GM19328 (cell line): ENCODE measurements at regions not wholly inside any gene's neighbourhood (a gene's known extent, or its start where the extent isn't known, plus 50 kb on each side); places are given as distances from the start of the nearest gene placed in this dataset.
"Not testable (repeated sequence)": the region's sequence is repeated elsewhere in the genome, so short reads cannot be mapped to it uniquely, and the experiment has no call there.

ENCODE experiments used
- ATAC-seq: cut with Tn5 transposase; IDR thresholded peaks from one replicate; pipeline ENCODE4 v1.9.1; 2021; ENCODE audit warnings: mild to moderate bottlenecking, moderate library complexity; ENCODE audit not compliant: unreplicated experiment

GRCh38 chr21:15453261-15453660 lies 276.5 kb upstream of the USP25 start:
- ATAC-seq: no peak

GRCh38 chr21:15453785-15454184 lies 276.0 kb upstream of the USP25 start:
- not testable (repeated sequence) for ATAC-seq

DNA sequence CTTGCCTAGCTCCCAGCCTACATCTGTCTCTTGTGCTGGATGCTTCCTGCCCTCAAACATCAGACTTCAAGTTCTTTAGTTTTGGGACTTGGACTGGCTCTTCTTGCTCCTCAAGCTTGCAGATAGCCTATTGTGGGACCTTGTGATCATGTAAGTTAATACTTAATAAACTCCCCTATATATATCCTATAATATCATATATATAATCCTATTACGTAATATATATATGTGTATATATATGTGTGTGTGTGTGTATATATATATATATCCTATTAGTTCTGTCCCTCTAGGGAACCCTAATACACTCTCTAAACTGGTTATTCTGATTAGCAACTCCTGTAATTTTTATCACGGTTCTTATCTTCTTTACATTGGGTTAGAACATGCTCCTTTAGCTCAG lies 274.9 kb upstream of the USP25 start:
- not testable (repeated sequence) for ATAC-seq

- no peak for ATAC-seq
Observed at GRCh38 chr21:15455819-15456462, 273.8 kb upstream of the USP25 start.

- ATAC-seq: no peak
Observed at GRCh38 chr21:15457965-15458364, 271.8 kb upstream of the USP25 start.

DNA sequence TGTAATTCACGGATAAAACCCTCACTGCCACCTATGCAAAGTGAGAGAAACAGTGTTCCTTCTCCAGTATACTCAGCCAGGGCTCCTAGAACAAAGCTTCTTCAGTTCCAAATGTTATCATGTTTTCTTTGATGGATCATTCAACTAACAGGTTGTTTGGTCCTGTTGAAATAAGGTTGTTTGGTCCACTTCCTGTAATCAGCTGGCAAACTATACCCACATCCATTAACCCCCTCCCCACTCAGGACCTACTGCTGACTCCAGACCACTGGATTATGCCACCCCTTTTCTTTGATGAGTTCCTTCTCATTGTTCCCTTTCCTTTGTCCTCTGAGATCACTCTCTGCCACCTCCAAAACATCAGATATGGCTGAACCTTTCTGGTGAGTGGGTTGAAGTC lies 267.7 kb upstream of the USP25 start:
- no peak for ATAC-seq

DNA sequence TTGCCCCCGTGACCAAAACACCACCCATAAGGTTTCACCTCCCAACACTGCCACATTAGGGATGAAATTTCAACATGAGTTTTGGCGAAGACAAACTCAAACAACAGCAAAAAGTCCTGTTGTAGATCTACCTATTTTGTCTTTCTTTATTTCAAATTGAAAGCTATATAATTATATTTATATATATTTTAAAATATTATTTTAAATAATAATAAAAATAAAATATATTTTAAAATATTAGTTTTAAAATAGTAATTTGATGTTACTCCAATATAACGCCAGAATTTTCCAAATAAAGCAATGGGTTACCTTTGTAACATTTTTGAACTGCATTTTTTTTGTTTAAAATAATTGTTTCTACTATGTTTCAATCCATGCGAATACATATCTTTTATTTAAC lies 263.5 kb upstream of the USP25 start:
- ATAC-seq: no peak

DNA sequence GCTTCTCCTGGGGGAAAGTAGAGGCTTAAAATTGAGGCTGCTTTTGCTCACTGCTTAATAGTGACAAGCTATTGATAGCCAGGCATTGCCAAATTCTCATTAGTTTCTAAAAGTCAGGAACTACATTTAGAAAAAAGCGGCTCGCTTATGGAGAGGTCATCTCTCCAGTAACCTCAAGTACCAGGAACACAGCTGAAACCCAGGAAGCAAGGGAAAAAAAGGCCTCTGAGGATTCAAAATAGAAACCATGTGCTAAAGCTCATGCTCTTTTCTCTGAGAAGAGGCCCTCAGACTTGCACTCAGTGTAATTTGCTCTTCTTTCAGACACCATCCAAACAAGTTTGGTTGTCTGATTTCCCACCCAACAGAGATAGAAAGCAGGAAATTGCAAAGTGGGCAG lies 261.4 kb upstream of the USP25 start:
- ATAC-seq: no peak

DNA sequence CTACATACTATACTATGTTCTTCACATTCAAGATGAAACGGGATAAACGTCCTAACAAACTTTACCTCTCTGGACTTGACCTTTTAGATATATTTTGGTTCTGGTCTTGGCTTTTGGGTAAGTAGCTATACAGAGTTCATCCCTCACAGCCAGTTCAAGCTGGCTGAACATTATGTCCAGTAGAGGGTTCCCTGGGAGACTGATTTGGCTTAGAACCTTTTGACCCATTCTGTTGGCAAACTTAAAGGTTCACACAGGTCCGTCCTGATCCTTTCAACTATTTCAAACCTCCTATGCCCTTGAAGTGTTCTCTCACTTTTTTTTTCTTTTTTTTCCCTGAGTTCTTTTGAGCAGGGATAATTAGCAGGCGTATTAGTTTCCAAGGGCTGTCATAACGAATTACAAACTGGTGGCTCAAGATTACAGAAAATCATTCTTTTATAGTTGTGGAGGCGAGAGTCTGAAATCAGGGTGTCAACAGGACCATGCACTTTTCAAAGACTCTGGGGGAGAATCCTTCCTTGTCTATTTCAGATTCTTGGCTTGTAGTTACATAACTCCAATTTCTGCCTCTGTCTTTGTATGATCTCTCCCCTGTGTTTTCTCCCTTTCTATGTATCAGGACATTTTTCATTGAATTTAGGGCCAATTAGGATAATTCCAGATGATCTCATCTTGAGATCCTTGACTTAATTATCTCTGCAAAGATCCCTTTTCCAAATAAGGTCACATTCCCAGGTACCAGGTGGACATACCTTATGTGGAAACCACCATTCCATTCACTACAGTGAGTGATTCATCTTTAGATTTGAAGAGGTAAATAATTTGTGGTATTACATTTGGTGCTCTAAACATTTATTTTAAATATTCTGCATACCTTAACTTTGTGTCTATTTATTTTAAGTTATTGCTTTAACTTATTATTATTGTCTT lies 257.4 kb upstream of the USP25 start:
- no peak for ATAC-seq

DNA sequence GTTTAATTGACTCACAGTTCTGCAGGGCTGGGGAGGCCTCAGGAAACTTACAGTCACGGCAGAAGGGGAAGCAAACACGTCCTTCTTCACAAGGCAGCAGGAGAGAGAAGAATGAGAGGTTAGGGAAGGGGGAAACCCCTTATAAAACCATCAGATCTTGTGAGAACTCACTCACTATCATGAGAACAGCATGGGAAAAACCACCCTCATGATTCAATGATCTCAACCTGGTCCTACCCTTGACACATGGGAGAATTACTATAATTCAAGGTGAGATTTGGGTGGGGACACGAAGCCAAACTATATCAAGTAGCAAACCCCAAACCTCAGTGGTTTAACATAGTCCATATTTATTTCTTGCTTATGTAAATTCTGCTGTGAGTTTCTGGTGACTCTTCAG lies 252.0 kb upstream of the USP25 start:
- ATAC-seq: not testable (repeated sequence)

DNA sequence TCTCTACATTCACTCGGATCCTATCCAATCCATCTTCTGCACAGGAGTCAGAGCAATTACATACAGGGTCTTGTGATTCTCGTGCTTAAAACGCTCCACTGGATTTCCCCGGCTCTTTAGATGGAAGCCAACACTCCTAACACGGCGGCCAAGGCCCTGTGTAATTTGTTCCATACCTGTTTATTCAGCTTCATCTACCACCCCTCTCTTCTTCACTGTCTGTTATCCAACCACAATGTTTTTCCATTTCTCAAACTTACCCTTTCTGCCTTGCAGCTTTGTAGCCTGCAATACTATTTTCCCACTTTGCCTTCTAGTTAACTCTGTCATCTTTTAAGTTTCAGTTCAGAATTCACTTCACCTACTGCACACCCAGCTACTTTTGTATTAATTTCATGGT lies 249.6 kb upstream of the USP25 start:
- no peak for ATAC-seq

DNA sequence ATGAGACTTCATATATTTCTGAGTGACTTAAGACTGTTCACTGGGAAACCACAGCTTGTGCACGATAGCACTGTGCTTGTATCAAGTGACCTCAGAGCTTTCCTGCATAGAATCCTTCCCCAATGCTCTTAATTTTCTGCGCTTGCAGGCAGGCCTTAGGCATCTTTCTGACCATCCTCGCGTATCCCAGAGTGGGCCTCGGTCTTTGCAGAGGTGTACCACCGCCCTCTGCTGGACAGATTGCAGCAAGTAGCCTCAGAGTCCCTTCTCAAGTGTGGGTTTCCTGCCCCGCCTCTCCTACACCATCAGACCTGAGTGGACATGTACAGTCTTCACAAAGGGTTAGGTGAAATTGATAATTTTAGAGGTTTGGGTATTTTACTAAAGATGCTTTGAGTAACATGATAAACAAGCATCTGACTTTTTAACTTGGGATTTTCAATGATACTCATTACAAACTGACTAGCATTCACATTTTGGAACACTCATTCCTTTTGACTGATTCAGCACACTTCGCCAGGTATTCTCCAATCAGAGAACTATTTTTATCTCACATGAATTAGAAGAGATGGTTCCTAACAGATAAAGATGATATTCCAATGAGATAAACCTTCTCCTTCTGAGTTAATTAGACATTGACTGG lies 246.5 kb upstream of the USP25 start:
- peak; percentile 92 for ATAC-seq

GRCh38 chr21:15486460-15487195 lies 243.2 kb upstream of the USP25 start:
- no peak for ATAC-seq

GRCh38 chr21:15487196-15487550 lies 242.6 kb upstream of the USP25 start:
- no peak for ATAC-seq

DNA sequence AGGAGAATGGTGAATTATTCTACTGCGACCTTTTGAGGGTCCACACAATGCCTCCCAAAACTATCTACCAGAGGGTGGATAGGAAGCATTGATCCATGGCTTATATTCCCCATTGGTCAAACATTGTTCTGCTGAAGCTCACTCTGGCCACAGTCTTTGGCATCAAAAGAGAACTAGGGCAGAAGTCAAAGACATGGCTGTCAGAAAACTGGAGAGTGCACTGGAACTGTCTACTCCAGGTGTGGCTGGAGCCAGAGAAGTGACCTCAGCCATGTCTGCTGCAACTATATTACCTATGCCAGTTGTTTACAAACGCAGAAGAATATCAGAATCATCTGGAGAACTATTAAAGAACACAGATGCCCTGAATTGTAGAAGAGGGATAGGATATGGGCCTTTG lies 238.7 kb upstream of the USP25 start:
- no peak for ATAC-seq

- no peak for ATAC-seq
Observed at GRCh38 chr21:15493646-15494045, 236.1 kb upstream of the USP25 start.

DNA sequence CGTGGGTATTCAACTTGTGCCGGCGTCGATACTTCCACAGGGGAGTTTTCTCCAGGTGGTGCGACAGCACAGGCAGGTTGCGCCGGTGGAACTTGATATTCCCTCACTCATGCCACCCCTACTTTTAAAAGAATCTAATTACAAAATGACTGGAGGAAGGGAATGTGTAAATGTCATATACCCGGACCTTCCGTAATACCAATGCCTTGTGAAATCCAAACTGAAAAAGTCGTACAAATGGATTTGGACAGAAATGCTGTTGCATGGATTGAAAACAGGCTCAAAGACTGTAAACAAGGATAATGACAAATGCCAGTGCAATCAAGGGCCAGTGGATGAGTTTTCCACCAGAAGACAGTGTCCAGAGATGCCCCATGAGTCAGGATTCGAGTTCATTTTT lies 235.3 kb upstream of the USP25 start:
- no peak for ATAC-seq

DNA sequence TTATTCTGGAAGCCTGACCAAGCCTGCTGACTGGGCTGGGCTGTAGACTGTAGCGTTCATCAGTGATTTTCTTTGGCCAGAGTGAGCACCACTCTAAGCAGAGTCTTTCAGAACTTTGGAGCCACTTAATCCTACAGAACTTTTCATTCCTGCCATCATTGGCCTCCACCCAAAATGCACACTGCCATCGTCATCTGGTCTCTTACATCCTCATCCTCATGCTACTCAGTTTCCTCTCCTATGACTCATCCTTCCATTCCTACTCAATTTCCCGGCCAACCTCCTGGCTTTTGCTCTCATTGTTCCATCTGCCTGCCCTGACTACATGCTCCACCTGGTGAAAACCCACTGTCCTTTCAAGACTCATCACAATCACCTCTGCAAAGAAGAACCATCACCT lies 233.8 kb upstream of the USP25 start:
- no peak for ATAC-seq

DNA sequence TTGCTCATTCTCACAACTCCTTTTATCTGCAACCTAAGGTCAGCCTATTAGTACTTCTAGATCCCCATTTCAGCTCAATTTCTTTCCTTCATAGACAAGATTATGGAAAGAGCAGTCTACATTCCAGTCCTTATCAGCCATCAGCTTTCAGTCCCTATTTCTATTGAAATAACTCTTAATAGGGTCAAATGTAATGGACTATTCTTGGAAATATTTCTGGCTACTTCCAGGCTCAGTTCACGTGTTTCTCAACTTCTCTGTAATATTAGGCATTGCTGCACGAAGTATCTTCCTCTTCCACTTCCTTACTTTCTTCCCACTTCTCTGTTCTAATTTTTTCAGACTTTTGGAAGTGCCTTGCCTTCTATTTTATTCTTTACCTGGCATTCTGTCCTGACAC lies 232.9 kb upstream of the USP25 start:
- ATAC-seq: no peak

- ATAC-seq: no peak
Observed at GRCh38 chr21:15498455-15498854, 231.3 kb upstream of the USP25 start.

- ATAC-seq: no peak
Observed at GRCh38 chr21:15506086-15506485, 223.7 kb upstream of the USP25 start.
